ENCODE measurements at regions not wholly inside any gene's neighbourhood (a gene's known extent, or its start where the extent isn't known, plus 50 kb on each side); places are given as distances from the start of the nearest gene placed in this dataset.

DNA sequence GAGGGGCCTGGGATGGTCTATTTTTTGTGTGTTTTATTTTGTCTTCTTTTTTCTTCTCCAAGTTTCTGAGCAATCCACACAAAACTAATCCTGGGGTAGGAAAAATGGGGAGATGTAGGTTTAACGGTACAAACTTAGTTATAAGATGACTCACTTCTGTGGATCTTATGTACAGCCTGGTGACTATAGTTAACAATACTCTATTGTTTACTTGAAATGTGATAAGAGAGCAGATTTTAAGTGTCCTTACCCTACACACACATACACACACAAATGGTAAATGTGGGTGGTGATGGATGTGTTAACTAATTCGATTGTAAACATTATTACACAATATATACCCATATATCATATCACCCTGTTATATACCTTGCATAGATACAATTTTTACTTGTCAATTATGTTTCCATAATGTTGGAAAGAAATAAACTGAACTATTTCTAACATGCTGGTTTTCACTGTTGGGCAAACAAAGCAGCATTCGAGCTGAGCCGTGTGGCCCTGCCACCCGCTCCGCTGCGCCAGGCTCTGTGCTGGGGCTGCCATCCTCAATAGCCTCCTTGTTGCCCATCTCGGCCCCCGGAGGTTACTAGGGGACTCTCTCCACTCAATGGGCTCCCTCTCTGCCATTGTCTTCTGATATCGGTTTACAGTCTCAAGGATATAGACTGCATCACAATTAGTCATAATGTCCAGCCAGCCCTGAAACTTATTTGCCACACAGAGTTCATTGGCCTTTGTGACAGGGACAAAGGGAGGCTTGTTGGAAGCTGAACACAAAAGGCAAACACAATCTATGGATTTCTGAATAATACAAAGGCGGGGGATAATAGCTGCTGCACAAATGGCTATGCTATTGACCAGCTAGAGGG, 380.3 kb upstream of the MAF start:
- TF ChIP-seq GATA2 (IDR thresholded peaks at IDR 0.05; ENCODE audit: low read depth, low read length) (no peak), GATA3 (IDR thresholded peaks at IDR 0.05; ENCODE audit: low read depth, low read length) (no peak)
